Hematopoietic multipotent progenitor cell treated with erythropoietin and hydrocortisone succinate and interleukin-3 and kit ligand, for 8 days (in vitro differentiated cells): ENCODE measurements at regions not wholly inside any gene's neighbourhood (a gene's known extent, or its start where the extent isn't known, plus 50 kb on each side); places are given as distances from the start of the nearest gene placed in this dataset.
"Not testable (repeated sequence)": the region's sequence is repeated elsewhere in the genome, so short reads cannot be mapped to it uniquely, and the experiment has no call there.

ENCODE experiments used
- DNase-seq: peaks from one replicate; pipeline ENCODE4 v3.0.0-alpha.2; 2015

- no peak for DNase-seq
Measured at GRCh38 chr12:46515829-46516228, 143.3 kb upstream of the SLC38A2 start.

DNA sequence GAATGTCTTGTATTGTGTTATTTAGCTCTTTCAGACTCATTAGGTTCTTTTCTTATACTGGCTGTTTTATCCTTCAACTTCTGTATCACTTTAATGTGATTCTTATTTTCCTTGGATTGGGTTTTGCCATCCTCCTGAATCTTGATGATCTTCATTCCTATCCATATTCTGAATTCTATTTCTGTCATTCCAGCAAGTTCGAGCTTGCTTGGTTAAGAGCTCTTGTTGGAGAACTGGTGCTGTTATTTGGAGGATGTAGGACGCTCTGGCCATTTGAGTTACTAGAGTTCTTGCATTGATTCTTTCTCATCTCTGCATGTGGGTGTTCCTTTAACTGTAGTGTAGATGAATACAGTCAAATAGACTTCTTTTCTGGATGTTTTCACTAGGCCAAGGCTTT, 142.3 kb upstream of the SLC38A2 start:
- DNase-seq = no peak

DNA sequence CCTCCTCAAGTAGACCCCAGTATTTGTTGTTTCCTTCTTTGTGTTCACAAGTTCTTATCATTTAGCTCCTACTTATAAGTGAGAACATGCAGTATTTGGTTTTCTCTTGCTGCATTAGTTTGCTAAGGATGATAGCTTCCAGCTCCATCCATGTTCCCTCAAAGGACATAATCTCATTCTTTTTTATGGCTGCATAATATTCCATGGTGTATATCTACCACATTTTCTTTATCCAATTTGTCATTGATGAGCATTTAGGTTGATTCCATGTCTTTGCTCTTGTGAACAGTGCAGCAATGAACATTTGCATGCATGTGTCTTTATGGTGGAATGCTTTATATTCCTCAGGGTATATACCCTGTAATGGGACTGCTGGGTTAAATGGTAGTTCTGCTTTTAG, 137.7 kb upstream of the SLC38A2 start:
- DNase-seq = not testable (repeated sequence)

DNA sequence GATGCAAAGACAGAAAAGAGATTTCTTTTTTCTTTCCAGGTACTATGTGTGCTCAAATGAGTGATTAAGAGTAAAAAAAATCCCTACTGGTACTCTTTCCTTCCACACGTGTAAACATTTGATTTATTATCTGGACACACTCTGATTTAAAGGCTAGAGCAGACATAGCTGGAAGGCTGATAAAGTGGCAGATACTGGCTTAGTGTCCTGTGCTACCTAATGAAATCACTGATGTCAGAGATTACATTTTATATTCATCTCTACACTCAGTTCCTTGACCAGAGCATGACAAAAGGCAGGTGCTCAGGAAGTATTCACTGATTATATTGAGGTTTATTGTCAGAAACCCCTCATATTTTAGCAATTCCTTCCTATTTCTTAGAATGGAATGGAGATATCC, 136.6 kb upstream of the SLC38A2 start:
- no peak for DNase-seq

- no peak for DNase-seq
Measured at GRCh38 chr12:46508651-46509050, 136.1 kb upstream of the SLC38A2 start.

GRCh38 chr12:46507766-46508165, 135.2 kb upstream of the SLC38A2 start:
- DNase-seq = no peak

DNA sequence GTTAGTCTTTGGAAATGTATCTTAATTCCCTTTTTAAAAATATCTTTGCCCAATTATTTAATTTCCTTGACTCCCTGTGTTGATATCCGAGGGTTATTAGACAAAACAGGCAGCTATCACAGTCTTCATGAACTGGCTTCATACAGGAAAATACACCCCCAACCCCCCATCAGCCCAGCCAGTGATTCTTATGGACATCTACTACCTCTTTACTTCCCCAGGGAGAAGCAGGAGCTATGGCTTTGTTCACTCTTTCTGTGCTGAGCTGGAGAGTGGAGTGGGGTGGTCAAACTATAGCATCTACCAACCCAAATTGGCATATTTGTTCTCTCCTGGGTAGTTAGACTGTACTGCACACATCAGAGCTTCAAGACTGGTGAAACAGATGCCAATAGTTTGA, 134.4 kb upstream of the SLC38A2 start:
- DNase-seq = no peak

DNA sequence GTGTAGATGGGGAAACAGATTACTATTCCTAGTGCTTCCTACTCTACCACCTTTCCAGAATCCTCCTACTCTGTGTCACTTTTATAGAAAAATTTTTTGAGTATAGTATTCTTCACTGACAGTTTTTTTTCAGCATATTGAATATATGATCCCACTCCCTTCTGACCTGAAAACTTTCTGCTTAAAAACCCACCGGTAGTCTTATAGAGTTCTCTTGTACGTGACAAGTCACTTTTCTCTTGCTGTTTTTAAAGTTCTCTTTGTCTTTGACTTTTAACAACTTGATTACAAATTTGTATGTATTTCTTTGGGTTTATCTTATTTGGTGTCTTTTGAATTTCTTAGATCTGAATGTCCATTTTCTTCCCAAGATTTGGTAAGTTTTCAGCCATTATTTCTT, 133.6 kb upstream of the SLC38A2 start:
- DNase-seq = no peak

GRCh38 chr12:46504494-46504893, 131.9 kb upstream of the SLC38A2 start:
- no peak for DNase-seq

DNA sequence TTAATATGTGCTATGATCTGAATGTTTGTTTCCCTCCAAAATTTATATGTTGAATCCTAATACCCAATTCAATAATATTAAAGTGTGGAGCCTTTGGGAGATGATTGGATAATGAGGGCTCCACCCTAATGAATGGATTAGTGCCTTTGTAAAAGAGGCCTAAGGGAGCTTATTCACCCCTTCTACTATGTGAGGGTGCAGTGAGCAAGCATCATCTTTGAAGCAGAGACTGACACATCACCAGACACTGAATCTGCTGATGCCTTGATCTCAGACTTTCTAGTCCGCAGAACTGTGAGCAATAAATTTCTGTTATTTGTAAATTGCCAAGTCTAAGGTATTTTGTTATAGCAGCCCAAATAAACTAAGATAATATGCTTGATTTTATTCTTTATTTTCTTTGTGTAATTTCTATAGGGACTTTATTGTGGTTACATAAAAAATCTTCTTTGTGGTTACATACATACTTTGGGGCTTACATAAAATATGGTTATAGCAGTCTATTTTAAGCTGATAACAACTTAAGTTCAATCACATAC, 131.1 kb upstream of the SLC38A2 start:
- DNase-seq = no peak

DNA sequence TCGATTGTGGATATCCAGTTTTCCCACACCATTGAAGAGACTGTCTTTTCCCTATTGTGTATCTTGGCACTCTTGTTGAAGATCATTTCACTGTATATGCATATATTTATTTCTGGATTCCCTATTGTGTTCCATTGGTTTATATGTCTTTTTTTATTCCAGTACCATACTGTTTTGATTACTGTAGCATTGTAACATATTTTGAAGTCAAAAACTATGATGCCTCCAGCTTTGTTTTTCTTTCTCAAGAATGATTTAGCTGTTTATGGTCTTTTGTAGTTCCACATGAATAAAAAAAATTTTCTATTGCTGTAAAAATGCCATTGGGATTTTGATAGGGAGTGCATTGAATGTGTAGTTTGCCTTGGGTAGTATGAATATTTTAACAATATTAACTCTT, 128.1 kb upstream of the SLC38A2 start:
- no peak for DNase-seq

DNA sequence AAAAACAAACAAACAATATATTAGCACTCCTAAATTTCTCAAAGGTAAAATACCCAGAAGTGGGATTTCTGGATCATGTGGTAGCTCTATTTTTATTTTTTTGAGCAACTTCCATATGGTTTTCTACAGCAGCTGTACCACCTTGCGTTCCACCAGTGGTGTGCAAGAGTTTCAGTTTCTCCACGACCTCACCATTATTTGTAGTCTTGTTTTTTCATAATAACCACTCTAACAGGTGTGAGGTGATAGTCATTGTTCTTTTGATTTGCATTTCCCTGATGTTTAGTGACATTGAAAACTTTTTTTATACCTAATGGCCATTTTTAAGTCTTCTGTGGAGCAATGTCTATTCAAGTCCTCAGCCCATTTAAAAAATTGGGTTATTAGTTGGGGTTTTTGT, 127.3 kb upstream of the SLC38A2 start:
- DNase-seq = no peak

GRCh38 chr12:46499226-46499625, 126.7 kb upstream of the SLC38A2 start:
- no peak for DNase-seq

- DNase-seq = no peak
Measured at GRCh38 chr12:46497739-46498138, 125.2 kb upstream of the SLC38A2 start.

- no peak for DNase-seq
Measured at GRCh38 chr12:46494424-46494823, 121.9 kb upstream of the SLC38A2 start.

DNA sequence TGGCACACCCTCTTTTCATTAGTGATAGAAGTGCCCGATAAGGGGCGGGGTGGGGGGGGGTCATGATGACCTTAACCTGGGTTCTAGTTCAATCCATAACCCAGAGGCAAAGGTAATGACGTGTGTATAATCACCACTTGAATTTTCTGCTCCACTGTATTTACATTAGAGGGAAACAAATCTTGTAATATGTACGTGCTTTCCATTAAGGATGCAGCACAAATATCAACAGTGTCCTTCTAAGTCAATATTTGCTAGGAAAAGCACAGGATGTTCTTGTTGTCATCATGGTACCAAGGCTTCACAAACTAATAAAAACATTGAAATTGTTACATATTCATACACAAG, 121.2 kb upstream of the SLC38A2 start:
- DNase-seq = no peak

DNA sequence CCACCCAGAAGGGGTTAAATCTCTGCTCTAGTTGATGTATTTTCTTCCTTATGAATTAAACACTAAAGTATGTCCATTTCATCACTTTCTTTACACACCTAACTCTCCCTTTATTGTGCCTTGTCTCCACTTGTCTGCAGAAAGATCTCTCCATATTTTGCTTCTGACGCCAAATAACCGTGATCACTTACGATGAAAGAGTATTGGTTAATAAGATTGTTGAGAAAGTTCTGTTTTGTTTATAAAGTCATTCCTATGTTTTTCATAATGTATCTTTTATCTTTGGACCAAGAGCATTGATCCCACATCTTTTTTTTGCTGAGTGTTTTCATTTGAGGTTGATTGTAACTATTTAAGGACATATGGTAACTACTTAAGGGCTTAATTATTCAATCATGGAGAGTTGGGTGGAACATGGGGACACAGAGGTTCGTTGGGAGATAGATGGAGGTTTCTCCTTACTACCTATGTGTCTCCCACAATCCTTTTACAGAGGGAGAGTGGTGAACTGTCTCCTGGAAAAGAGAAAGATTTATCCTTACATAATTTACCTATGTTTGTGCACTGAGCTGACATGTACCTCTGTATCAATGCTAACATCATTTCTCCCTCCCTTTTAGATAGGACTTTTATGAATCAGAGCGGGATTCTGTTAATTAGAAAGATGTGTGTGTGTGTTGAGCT, 120.7 kb upstream of the SLC38A2 start:
- no peak for DNase-seq

DNA sequence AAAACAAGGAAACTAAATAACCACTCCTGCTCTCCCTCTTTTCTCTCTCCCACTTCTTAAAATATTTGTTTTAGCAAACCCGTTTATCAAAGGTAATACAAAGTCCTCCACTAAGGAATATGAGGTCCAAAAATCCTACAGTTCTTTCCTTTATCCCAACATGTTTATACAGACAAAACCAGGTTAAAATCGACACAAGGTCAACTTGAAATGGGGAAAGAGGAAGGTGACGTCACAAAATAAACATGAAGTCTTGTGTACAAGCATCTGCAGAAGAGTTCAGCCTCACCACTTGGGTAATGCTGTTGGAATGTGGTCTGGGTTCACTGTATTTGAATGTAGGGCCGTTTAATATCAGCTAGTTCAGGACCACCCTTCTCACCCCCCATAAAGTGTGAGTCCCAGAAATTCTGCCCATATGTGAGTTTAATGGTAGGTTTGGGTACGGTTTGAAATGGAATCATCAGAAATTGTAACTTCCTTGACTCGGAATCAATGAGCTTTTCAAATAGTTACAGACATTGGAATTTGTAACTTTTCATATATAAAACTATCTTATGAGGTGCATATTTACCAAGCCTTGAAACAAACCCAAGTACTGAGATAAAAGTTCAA, 120.0 kb upstream of the SLC38A2 start:
- no peak for DNase-seq

GRCh38 chr12:46491548-46491947, 119.0 kb upstream of the SLC38A2 start:
- DNase-seq = no peak

DNA sequence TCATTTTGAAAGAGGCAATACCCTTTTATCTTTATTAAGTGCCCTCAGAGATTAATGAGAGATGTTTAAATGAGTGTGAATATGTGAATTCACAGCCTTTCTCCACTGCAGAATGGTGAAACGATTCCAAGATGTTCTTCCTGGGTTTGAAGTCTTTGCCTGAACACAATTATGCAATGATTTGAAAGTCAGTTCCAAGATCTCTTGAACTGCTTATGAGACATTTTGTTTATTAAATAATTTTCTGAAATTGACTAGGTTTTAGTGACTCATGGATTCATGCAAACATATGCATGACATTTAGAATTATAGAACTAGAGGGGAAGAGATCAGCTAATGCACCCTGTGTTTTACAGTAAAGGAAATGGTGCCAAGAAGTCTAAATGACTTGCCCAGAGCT, 118.1 kb upstream of the SLC38A2 start:
- no peak for DNase-seq

DNA sequence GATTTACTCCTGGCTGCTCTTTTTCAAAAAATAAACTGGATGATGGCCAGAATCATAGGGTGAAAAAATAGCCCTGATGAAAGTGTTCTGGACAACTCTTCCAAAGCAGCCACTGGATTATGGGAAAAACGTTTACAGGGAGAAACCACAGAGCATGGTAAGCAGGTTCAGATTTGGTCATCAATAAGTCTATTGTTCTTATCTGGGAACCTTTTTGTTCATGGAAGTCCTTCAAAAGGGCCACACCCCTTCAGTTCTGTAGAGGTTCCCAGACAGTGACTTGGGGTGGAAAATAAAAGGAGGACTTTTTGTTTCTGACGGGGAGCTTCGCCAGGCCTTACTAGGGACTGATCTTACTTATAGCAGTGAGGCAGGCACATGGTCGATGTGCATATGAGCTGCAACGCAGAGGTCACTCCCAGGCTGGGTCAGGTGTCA, 117.4 kb upstream of the SLC38A2 start:
- DNase-seq = no peak

- DNase-seq = no peak
Measured at GRCh38 chr12:46487567-46488131, 115.1 kb upstream of the SLC38A2 start.

GRCh38 chr12:46486588-46486987, 114.0 kb upstream of the SLC38A2 start:
- DNase-seq = no peak

- no peak for DNase-seq
Measured at GRCh38 chr12:46485853-46486252, 113.3 kb upstream of the SLC38A2 start.
